ENCODE measurements at regions not wholly inside any gene's neighbourhood (a gene's known extent, or its start where the extent isn't known, plus 50 kb on each side); places are given as distances from the start of the nearest gene placed in this dataset.

- DNase-seq: no peak
These were observed 326.6 kb downstream of the COL12A1 start for GRCh38 chr6:74879234-74879633.

DNA sequence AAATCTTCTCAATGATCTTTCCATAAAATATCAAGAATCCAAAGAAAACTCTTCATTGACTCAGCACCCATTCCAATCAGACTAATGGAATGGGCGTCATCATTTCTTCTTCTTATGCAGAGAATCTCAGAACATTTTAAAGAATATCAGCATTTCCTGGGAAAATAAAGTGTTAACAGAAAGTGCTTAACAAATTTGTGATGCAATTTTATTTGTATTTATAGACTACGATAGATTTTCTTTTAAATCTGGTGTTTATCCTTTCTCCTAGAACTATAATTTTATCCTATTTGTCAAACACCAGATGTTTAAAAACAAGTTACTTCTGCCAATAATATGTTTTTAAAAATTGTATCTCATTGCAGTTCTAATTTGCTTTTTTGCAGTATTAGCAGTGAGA, 330.7 kb downstream of the COL12A1 start:
- no peak for DNase-seq

DNA sequence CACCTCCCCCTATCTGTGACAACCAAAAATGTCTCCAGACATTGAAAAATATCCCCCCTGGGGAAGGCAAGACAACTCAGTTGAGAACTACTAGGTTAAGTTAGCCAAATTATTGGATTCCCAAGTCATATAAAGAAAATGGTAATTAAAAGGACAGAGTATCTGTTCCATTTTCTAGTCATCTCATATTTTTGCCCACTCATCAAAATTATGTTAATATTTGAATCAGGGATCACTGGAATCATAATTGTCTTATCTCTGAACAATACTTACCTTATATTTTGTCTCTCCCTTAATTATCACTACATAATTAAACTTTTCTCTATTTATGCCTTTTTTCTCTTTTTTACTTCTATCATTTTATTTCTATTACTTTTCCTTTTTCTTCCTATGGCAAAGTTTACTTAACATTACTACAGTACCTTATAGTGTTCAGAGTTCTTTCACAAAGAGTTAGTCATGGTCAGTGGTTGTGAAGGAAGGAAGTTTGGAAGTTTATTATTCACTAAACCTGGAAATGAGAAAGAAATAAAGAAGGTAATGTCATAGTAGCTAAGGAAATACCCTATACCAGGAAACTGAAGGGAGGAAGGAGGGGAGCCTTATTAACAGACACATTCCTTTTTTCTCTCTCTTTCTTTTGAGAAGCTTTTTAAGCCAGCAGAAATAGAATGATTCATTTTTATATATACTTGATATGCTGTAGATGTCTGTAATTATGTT, 332.9 kb downstream of the COL12A1 start:
- no peak for DNase-seq

- DNase-seq: peak; percentile 14
These were observed 334.1 kb downstream of the COL12A1 start for GRCh38 chr6:74871757-74872156.

- DNase-seq: peak; percentile 84
These were observed 335.4 kb downstream of the COL12A1 start for GRCh38 chr6:74870403-74870802.

DNA sequence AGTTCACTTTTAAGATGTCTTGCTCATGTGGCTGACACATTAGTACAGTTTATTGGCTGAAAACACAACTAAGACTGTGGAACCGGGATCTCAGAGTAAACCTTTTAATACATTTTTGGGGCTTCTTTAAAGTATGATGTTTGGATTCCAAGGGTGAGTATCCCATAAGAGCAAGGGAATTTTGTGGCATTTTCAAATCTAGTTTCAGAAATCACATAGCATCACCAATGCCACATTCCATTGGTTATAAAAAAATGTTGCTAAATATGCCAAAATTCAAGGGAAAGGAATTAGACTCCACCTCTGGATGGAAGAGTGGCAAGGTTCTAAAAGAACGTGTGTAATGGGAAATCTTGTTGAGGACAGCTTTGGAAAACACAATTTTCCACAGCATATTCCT, 338.6 kb downstream of the COL12A1 start:
- no peak for DNase-seq

DNA sequence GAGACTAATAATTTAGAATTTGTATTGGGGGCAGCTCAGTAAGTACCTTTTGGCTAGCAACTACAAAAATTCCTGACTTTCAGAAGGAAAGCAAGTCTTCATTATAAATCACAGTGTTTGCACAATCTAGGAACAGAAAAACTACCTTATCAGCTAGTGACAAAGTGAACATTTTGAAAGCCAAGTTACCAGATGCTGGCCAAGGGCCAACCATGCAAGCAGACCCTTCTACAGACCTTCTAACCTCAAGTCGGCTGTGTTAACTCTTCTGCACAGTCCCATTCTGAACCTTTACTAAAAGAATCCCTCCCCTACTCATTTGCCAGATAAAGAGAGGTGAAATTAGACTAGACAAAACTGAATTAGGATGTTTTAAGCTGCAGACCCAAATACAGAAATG, 341.9 kb downstream of the COL12A1 start:
- DNase-seq: no peak

- no peak for DNase-seq
These were observed 345.4 kb downstream of the COL12A1 start for GRCh38 chr6:74860456-74860855.

- peak; percentile 25 for DNase-seq
These were observed 348.7 kb downstream of the COL12A1 start for GRCh38 chr6:74857157-74857556.

- DNase-seq: no peak
These were observed 351.9 kb downstream of the COL12A1 start for GRCh38 chr6:74853991-74854390.

- DNase-seq: no peak
These were observed 354.3 kb downstream of the COL12A1 start for GRCh38 chr6:74851596-74851995.

- no peak for DNase-seq
These were observed 364.9 kb downstream of the COL12A1 start for GRCh38 chr6:74840953-74841352.

GRCh38 chr6:74834967-74835366, 370.9 kb downstream of the COL12A1 start:
- DNase-seq: no peak

GRCh38 chr6:74826263-74826662, 379.6 kb downstream of the COL12A1 start:
- DNase-seq: no peak

DNA sequence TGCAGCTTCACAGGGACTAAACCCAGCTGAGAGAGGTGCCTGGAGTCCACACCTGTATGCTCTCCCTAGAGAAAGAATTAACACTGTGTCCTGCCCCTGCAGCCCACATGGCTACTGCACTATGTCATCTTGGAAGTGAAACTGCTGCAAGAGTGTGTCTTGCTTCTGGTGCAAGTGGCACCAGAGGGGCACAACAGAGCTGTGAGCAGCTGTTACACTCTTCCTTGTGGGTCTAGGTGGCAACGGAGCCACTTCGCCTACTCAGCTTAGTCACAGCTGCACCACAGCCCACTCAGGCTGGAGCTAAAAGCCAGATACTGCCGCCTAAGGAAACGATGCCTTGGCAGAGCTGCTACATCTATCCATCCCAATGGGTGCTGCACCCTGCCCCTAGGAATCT, 391.4 kb downstream of the COL12A1 start:
- DNase-seq: peak; percentile 10

GRCh38 chr6:74807674-74808073, 398.2 kb downstream of the COL12A1 start:
- no peak for DNase-seq

DNA sequence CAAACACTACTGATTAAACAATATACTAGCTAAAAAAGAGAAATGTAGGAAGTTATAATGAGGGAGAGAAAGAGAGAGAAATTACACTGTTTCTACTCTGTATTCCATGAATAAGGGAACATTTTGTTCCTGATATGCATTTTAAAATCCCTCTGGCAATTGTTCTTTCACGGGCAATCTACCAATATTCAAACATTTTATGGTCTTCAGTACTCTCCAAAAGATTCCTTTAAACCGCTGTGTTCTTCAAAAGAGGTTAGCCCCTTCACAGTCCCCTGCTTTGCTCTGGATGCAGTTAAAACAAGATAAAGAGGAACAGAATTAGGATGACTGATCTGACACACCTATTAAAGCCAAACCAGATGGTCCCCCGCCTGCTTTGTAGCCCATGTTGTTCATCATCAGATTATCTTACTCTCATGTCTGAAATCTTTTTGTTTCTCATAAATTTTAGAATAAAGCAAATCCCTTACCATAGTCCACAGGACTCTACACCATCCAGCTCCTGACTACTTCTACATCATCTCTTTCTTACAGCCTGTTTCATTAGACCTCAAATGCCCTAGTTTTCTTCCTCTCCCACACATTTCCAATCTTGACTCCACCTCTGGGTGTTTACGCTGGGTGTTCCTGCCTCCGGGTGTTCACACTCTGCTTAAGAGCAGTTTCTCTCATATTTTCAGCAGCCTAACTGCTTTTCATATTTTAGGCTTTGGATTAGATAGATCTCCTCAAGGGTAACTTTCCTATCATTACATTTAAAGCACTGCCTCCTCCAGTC, 399.7 kb downstream of the COL12A1 start:
- no peak for DNase-seq

DNA sequence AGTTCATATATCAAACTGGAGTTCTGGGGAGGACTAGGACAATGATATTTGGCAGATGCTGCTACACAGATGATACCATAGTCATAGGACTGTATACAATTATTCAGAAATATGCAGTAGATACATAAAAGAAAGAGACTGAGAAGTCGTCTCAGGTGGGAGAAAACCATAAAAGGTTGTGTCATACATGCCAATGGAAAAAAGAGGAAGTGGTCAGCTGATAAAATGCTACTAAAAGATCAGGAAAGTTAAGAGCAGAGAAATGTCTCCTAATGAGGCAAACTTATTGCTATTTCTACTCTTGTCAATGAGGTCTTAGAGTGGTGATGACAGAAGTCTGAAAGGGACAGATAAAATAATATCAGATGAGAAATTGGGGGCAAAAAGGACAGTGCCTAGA, 407.6 kb downstream of the COL12A1 start:
- no peak for DNase-seq

- DNase-seq: no peak
These were observed 420.6 kb downstream of the COL12A1 start for GRCh38 chr6:74785236-74785635.

DNA sequence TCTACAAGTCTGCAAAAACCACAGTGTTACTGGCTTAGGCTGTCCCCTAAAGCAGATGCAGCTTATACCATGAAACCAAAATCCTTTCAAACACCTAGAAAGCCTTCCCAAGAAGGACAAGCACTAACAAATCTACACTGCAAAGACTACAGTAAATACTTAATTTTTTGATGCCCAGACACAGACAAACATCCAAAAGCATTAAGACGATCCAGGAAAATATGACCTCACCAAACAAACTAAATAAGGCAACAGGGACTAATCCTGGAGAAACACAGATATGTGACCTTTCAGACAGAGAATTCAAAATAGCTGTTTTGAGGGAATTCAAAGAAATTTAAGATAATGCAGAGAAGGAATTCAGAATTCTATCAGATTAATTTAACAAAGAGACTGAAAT, 423.5 kb downstream of the COL12A1 start:
- DNase-seq: no peak

DNA sequence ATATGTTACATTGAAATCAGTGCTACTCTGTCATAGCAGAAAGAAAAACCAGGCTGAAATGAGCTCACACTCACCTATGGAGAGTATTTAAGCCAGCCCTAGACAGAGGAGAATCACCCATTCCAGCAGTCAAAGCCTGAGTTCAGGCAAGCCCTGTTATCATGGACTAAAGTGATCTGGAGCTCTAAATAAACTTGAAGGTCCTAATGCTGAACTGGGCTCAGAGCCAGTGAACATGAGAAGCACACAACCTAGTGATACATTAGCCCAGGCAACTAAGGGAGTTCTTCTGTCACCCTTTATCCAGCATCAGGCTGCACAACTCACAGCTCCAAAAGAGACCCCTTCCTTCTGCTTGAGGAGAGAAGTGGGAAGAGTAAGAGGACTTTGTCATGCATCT, 425.0 kb downstream of the COL12A1 start:
- no peak for DNase-seq

DNA sequence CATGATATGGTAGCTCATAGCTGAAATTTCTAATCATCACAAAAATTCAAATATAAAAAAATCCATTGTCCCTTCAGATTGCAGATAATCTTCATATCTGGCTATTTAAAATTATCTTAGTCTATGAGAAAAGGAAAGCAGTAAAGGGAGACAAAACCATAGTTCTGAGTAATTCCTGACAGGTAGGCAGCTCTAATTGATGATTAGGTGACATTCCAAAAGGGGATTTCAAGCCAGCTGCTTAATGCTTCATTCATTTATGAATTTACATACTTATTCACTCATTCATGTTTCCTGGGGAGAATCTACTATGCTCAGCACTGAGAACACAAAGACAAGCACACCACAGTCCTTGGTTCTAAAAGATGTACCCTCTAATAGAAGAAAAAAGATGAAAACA, 437.1 kb downstream of the COL12A1 start:
- DNase-seq: no peak

DNA sequence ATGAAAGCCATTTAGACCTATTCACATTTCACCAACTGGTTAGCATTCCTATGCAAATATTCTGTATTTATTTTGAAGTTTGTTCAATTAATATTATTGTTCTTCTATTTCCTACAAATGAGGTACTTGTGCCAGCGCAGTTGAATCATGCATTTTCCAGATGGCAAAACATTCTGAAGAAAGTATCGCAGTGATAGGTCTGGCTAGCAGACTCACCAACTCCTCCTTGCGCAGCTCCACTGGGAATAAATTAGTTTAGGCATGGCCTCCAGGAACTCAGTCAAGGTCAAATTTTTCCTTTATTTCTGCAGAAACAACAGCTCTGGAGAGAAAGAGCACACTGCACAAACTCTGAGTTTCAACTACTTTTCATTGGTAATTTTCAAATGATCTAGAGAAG, 437.7 kb downstream of the COL12A1 start:
- no peak for DNase-seq

DNA sequence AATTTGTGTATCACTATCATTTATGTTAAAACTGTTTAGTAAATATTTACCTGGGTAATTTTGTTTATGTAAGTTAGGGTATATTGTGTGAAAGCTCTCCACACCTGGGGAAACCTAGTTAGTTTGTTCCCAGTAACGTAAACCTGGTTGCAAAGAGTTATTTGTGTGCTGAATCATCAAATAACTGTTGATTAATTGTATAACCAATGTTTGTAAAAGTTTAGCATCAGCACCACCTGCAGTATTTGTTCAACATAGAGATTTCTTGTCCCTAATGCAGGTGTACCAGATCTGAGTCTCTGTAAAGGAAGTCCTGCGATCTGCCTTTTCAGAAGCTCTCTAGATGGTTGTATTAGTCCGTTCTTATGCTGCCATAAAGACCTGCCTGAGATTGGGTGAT, 440.4 kb downstream of the COL12A1 start:
- DNase-seq: peak; percentile 29

- DNase-seq: no peak
These were observed 441.4 kb downstream of the COL12A1 start for GRCh38 chr6:74764486-74764885.
